HL-60 (cell line): ENCODE measurements at regions not wholly inside any gene's neighbourhood (a gene's known extent, or its start where the extent isn't known, plus 50 kb on each side); places are given as distances from the start of the nearest gene placed in this dataset.

ENCODE experiments used
- GABPA ChIP-seq: IDR thresholded peaks from 2 replicates; pipeline ENCODE4 v1.6.1; 2012; ENCODE audit warnings: low read depth
- POLR2AphosphoS5 ChIP-seq: IDR thresholded peaks from 2 replicates; pipeline ENCODE4 v1.6.1; 2012; ENCODE audit warnings: low read depth
- TF ChIP-seq, protein P1 (sequence below): IDR thresholded peaks from one replicate; pipeline ENCODE4 v1.5.1; 2011; ENCODE audit warnings: low read length, control low read depth, inconsistent platforms; ENCODE audit not compliant: insufficient read depth

- TF ChIP-seq, protein P1, sequence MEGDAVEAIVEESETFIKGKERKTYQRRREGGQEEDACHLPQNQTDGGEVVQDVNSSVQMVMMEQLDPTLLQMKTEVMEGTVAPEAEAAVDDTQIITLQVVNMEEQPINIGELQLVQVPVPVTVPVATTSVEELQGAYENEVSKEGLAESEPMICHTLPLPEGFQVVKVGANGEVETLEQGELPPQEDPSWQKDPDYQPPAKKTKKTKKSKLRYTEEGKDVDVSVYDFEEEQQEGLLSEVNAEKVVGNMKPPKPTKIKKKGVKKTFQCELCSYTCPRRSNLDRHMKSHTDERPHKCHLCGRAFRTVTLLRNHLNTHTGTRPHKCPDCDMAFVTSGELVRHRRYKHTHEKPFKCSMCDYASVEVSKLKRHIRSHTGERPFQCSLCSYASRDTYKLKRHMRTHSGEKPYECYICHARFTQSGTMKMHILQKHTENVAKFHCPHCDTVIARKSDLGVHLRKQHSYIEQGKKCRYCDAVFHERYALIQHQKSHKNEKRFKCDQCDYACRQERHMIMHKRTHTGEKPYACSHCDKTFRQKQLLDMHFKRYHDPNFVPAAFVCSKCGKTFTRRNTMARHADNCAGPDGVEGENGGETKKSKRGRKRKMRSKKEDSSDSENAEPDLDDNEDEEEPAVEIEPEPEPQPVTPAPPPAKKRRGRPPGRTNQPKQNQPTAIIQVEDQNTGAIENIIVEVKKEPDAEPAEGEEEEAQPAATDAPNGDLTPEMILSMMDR: no peak
- TF ChIP-seq POLR2AphosphoS5 (no peak), GABPA (no peak)
These were observed 186.8 kb upstream of the RBM19 start for GRCh38 chr12:114152890-114153289.
